ENCODE measurements at regions not wholly inside any gene's neighbourhood (a gene's known extent, or its start where the extent isn't known, plus 50 kb on each side); places are given as distances from the start of the nearest gene placed in this dataset.

GRCh38 chr2:215671244-215671643, 235.4 kb upstream of the FN1 start:
- DNase-seq (ENCODE audit: low read depth in 1 of 2, low spot score in 1 of 2): no peak
- no peak for TF ChIP-seq CTCF (IDR thresholded peaks at IDR 0.05; ENCODE audit: low read depth, low read length)

GRCh38 chr2:215670396-215670795, 234.5 kb upstream of the FN1 start:
- DNase-seq (ENCODE audit: low read depth in 1 of 2, low spot score in 1 of 2): no peak
- peaks cover 33% of the 10 kb centered on the region for H3K4me1 ChIP-seq (ENCODE audit: low read depth)
- no peak for TF ChIP-seq CTCF (IDR thresholded peaks at IDR 0.05; ENCODE audit: low read depth, low read length)
- H3K27ac ChIP-seq: no peak overlapping the region
- H3K27me3 ChIP-seq: no peaks in the 10 kb centered on the region
- H3K36me3 ChIP-seq: no peaks in the 10 kb centered on the region
- H3K4me3 ChIP-seq: no peak overlapping the region
- no peaks in the 10 kb centered on the region for H3K9me3 ChIP-seq (ENCODE audit: low read depth)

More at GRCh38 chr2:215671244-215671643, 235.4 kb upstream of the FN1 start:
- Histone ChIP-seq H3K4me3 (no peak overlapping the region), H3K27ac (no peak overlapping the region), H3K9me3 (ENCODE audit: low read depth) (no peaks in the 10 kb centered on the region), H3K36me3 (no peaks in the 10 kb centered on the region), H3K4me1 (ENCODE audit: low read depth) (peaks cover 33% of the 10 kb centered on the region), H3K27me3 (no peaks in the 10 kb centered on the region)

- H3K27ac ChIP-seq: no peak overlapping the region
- no peak for TF ChIP-seq CTCF (IDR thresholded peaks at IDR 0.05; ENCODE audit: low read depth, low read length)
- peaks cover 33% of the 10 kb centered on the region for H3K4me1 ChIP-seq (ENCODE audit: low read depth)
- H3K36me3 ChIP-seq: no peaks in the 10 kb centered on the region
- no peaks in the 10 kb centered on the region for H3K27me3 ChIP-seq
- H3K9me3 ChIP-seq (ENCODE audit: low read depth): no peaks in the 10 kb centered on the region
- peak; percentile 11 to 73 for DNase-seq (ENCODE audit: low read depth in 1 of 2, low spot score in 1 of 2)
- H3K4me3 ChIP-seq: no peak overlapping the region
These were observed 232.5 kb upstream of the FN1 start for GRCh38 chr2:215668378-215668775.

- TF ChIP-seq CTCF (IDR thresholded peaks at IDR 0.05; ENCODE audit: low read depth, low read length): no peak
- no peaks in the 10 kb centered on the region for H3K27me3 ChIP-seq
- no peaks in the 10 kb centered on the region for H3K36me3 ChIP-seq
- DNase-seq (ENCODE audit: low read depth in 1 of 2, low spot score in 1 of 2): no peak
- H3K9me3 ChIP-seq (ENCODE audit: low read depth): no peaks in the 10 kb centered on the region
- no peak overlapping the region for H3K27ac ChIP-seq
- no peak overlapping the region for H3K4me3 ChIP-seq
- peaks cover 33% of the 10 kb centered on the region for H3K4me1 ChIP-seq (ENCODE audit: low read depth)
These were observed 231.9 kb upstream of the FN1 start for GRCh38 chr2:215667585-215668377.

GRCh38 chr2:215664847-215665525, 229.1 kb upstream of the FN1 start:
- H3K4me3 ChIP-seq: no peak overlapping the region
- DNase-seq (ENCODE audit: low read depth in 1 of 2, low spot score in 1 of 2): peak in 1 of 2 donors; percentile 83
- H3K4me1 ChIP-seq (ENCODE audit: low read depth): peaks cover 29% of the 10 kb centered on the region
- no peaks in the 10 kb centered on the region for H3K9me3 ChIP-seq (ENCODE audit: low read depth)
- H3K27me3 ChIP-seq: no peaks in the 10 kb centered on the region
- no peak overlapping the region for H3K27ac ChIP-seq
- TF ChIP-seq CTCF (IDR thresholded peaks at IDR 0.05; ENCODE audit: low read depth, low read length): no peak
- H3K36me3 ChIP-seq: no peaks in the 10 kb centered on the region
